Fibroblast of villous mesenchyme (primary cell): ENCODE measurements at regions not wholly inside any gene's neighbourhood (a gene's known extent, or its start where the extent isn't known, plus 50 kb on each side); places are given as distances from the start of the nearest gene placed in this dataset.
A peak's percentile ranks its signal among the peaks of the same experiment; 100 is the strongest.

Experiments used
- DNase-seq: peaks from one replicate; pipeline ENCODE4 v3.0.0-alpha.2; 2010; ENCODE audit warnings: low read depth
- H3K4me3 ChIP-seq: 2 replicates; pipeline ENCODE4 v1.5.1; 2011; ENCODE audit warnings: low read depth, mild to moderate bottlenecking, low read length
- CTCF ChIP-seq: IDR thresholded peaks from 2 replicates; pipeline ENCODE4 v1.5.1; 2012; ENCODE audit warnings: low read depth, mild to moderate bottlenecking, low read length; ENCODE audit not compliant: insufficient read depth

GRCh38 chr6:134599079-134599478 lies 281.2 kb upstream of the SGK1 start:
- H3K4me3 ChIP-seq, result no peak overlapping the region
- no peak for DNase-seq
- TF ChIP-seq CTCF, result no peak

DNA sequence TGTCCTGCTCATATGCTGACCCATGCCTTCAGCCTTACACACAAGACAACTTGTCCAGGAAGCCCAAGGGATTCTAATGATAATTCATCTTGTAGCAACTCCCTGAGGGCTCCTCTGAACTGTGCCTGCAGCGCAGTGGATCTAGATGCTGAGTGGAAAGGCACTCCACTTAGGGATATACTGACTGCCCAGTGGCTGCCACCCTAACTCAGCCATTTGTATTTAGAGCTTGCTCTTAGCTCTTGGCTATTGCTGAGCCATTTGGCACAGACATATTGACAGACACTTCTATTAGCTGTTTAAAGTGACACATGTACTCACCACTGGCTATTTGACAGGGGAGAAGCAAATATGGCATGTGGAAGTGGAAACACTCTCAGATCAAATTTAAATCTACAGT lies 278.3 kb upstream of the SGK1 start:
- H3K4me3 ChIP-seq, result no peak overlapping the region
- TF ChIP-seq CTCF, result no peak
- DNase-seq, result no peak

GRCh38 chr6:134594881-134595280 lies 277.0 kb upstream of the SGK1 start:
- TF ChIP-seq CTCF, result no peak
- no peak overlapping the region for H3K4me3 ChIP-seq
- no peak for DNase-seq

- no peak for DNase-seq
- H3K4me3 ChIP-seq, result no peak overlapping the region
- TF ChIP-seq CTCF, result no peak
These were observed 276.0 kb upstream of the SGK1 start for GRCh38 chr6:134593887-134594286.

DNA sequence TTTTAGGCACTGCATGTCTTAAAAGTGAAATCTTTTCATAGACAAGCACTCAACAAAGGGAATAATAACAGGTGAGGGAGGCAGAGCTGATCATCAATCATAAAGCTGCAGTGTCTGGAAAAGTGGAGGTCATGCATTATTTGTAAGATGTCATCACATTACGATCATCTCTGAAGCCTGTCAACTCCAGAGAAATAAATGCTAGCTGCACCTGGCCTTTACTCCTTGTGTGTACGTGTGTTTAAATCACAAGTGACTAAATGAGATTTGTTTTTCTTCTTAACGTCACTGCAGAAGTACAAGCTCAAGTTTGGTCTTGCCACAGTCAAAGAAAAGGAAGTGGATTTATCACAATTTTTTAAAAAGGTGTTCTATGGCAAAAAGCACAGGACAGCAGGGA lies 275.5 kb upstream of the SGK1 start:
- DNase-seq, result no peak
- TF ChIP-seq CTCF, result no peak
- H3K4me3 ChIP-seq, result no peak overlapping the region

DNA sequence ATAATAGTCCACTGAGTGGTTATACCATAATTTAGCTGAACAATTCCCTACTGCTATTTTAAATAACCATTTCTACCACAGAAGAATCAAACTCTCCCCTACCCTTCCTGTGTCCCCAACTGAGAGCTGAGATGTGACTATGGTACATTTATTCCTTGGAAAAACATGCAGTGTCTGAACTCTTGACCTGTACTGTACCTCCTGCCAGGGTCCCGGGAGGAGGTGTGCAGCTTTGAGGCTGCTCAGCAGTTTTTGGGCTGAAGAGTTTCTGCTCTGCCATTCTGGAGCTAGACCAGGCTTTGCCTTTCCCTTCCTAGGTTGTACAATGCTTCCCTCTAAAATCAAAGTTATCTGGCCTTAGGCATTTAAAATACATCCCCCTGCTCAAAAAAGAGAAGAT lies 275.1 kb upstream of the SGK1 start:
- DNase-seq, result no peak
- TF ChIP-seq CTCF, result no peak
- H3K4me3 ChIP-seq, result no peak overlapping the region

DNA sequence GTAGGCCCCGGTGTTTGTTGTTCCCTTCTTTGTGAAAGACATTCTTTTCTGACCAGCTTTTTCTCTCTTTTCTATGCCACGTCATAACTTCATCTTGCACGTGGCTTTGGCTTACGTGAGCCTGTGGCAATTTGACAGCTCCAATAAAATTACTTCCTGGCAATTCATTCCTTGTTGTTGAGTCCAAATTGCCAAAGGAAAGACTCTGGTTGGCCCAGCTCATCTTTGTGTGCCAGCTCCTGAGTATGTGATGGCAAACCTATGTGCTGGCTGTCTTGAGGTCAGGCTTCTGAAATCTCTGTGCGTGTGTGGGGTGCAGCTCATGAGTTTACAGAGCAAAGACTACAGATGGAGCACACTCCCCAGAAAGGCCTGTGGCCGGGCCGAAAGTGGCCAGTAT lies 272.5 kb upstream of the SGK1 start:
- TF ChIP-seq CTCF, result no peak
- DNase-seq, result peak; percentile 67
- H3K4me3 ChIP-seq, result no peak overlapping the region
